ENCODE measurements at regions not wholly inside any gene's neighbourhood (a gene's known extent, or its start where the extent isn't known, plus 50 kb on each side); places are given as distances from the start of the nearest gene placed in this dataset.
"Not testable (repeated sequence)": the region's sequence is repeated elsewhere in the genome, so short reads cannot be mapped to it uniquely, and the experiment has no call there.

GRCh38 chr12:100061814-100062213 is 77.1 kb upstream of the ANKS1B start:
- no peaks in the 10 kb centered on the region for H3K79me2 ChIP-seq (ENCODE audit: insufficient read depth, low read depth, low read length)
- ChIA-PET CTCF (ENCODE audit: unreplicated experiment) (no interaction called here), POLR2A (interaction anchor here (0.6 kb wide), 2 partner anchors 34 to 297 kb away, joined by 3 to 4 read pairs; no protein-coding TSS in a partner anchor)
- BruUV-seq (replicated peaks) = no TSS peak
- no peak overlapping the region for H2AFZ ChIP-seq (ENCODE audit: low read length)
- 0 out of 2 replicates have a peak, but pooled peaks cover 3% of the 10 kb centered on the region for H3K9me3 ChIP-seq (ENCODE audit: low read length)
- no peak overlapping the region for H3K4me3 ChIP-seq (ENCODE audit: low read depth, low read length, poor library complexity, severe bottlenecking)
- TF ChIP-seq EZH2phosphoT487 (IDR thresholded peaks at IDR 0.05; ENCODE audit: borderline replicate concordance, low read depth, low read length) (no peak), CTCF (conservative IDR thresholded peaks at IDR 0.05; ENCODE audit: low read length) (no peak)
- H3K36me3 ChIP-seq (ENCODE audit: insufficient read depth, low read length) = peaks cover 27% of the 10 kb centered on the region
- H3K4me1 ChIP-seq (ENCODE audit: insufficient read depth, low read length, poor library complexity, severe bottlenecking) = peaks cover 5% of the 10 kb centered on the region
- no peaks in the 10 kb centered on the region for H3K9me2 ChIP-seq (ENCODE audit: insufficient read depth, low read length)
- no peak overlapping the region for H3K4me2 ChIP-seq (ENCODE audit: low read length)
- no peak for DNase-seq (ENCODE audit: low spot score)
- no peaks in the 10 kb centered on the region for H4K20me1 ChIP-seq (ENCODE audit: insufficient read depth, low read length)
- intact Hi-C loops (cut with micrococcal nuclease; ENCODE audit: unreplicated experiment) = no loop called here
- H3K27ac ChIP-seq (ENCODE audit: low read depth, low read length, poor library complexity, severe bottlenecking) = no peak overlapping the region

- CTCF ChIA-PET (ENCODE audit: unreplicated experiment) = no interaction called here
- TF ChIP-seq CTCF (conservative IDR thresholded peaks at IDR 0.05; ENCODE audit: low read length) (peak; percentile 35; the same call in 1 of the 2 replicates), EZH2phosphoT487 (IDR thresholded peaks at IDR 0.05; ENCODE audit: borderline replicate concordance, low read depth, low read length) (no peak)
- intact Hi-C loops (cut with micrococcal nuclease; ENCODE audit: unreplicated experiment) = no loop called here
- no peak for DNase-seq (ENCODE audit: low spot score)
- Histone ChIP-seq H2AFZ (ENCODE audit: low read length) (no peak overlapping the region), H3K4me2 (ENCODE audit: low read length) (no peak overlapping the region), H3K79me2 (ENCODE audit: insufficient read depth, low read depth, low read length) (no peaks in the 10 kb centered on the region), H3K36me3 (ENCODE audit: insufficient read depth, low read length) (peaks cover 40% of the 10 kb centered on the region), H3K9me3 (ENCODE audit: low read length) (no peaks in the 10 kb centered on the region), H4K20me1 (ENCODE audit: insufficient read depth, low read length) (no peaks in the 10 kb centered on the region), H3K9me2 (ENCODE audit: insufficient read depth, low read length) (no peaks in the 10 kb centered on the region), H3K27ac (ENCODE audit: low read depth, low read length, poor library complexity, severe bottlenecking) (no peak overlapping the region), H3K4me3 (ENCODE audit: low read depth, low read length, poor library complexity, severe bottlenecking) (no peak overlapping the region), H3K4me1 (ENCODE audit: insufficient read depth, low read length, poor library complexity, severe bottlenecking) (peaks cover 5% of the 10 kb centered on the region)
- TSS peak; percentile 32 for BruUV-seq (replicated peaks)
- POLR2A ChIA-PET = interaction anchor here (0.6 kb wide), 1 partner anchor 246 kb away, joined by 3 read pairs; no protein-coding TSS in a partner anchor
These were observed 73.8 kb upstream of the ANKS1B start for GRCh38 chr12:100058482-100059029.

GRCh38 chr12:100046202-100046601 is 61.5 kb upstream of the ANKS1B start:
- DNase-seq (ENCODE audit: low spot score); H3K4me2 ChIP-seq (ENCODE audit: low read length); H2AFZ ChIP-seq (ENCODE audit: low read length); H3K79me2 ChIP-seq (ENCODE audit: insufficient read depth, low read depth, low read length); H3K4me1 ChIP-seq (ENCODE audit: insufficient read depth, low read length, poor library complexity, severe bottlenecking); POLR2A ChIA-PET; H3K4me3 ChIP-seq (ENCODE audit: low read depth, low read length, poor library complexity, severe bottlenecking); H4K20me1 ChIP-seq (ENCODE audit: insufficient read depth, low read length); BruUV-seq (replicated peaks); H3K9me3 ChIP-seq (ENCODE audit: low read length); H3K9me2 ChIP-seq (ENCODE audit: insufficient read depth, low read length); intact Hi-C loops (cut with micrococcal nuclease; ENCODE audit: unreplicated experiment); CTCF ChIA-PET (ENCODE audit: unreplicated experiment); H3K27ac ChIP-seq (ENCODE audit: low read depth, low read length, poor library complexity, severe bottlenecking): not testable (repeated sequence)
- peaks cover 69% of the 10 kb centered on the region for H3K36me3 ChIP-seq (ENCODE audit: insufficient read depth, low read length)
